Prostate gland (tissue), 2 donors: ENCODE measurements at regions not wholly inside any gene's neighbourhood (a gene's known extent, or its start where the extent isn't known, plus 50 kb on each side); places are given as distances from the start of the nearest gene placed in this dataset.

ENCODE experiments used
- POLR2A ChIP-seq: fragments of 450-650 bp; IDR thresholded peaks from one replicate; pipeline ENCODE4 v1.6.1; 2016; ENCODE audit warnings: antibody characterized with exemption, mild to moderate bottlenecking
- POLR2AphosphoS5 ChIP-seq: sonication (generic); formaldehyde crosslinking; IDR thresholded peaks from one replicate; pipeline ENCODE4 v1.6.1; 2017; ENCODE audit warnings: antibody characterized with exemption
- TF ChIP-seq, protein P1 (sequence below), 4 experiments: fragments of 200-600 bp in 2 of 4; fragments of 450-650 bp in 2 of 4; sonication (generic) in 2 of 4; IDR thresholded peaks; 1 replicate in 3 of 4; 2 replicates in 1 of 4; pipeline ENCODE4 v1.5.1; 2016 to 2019; ENCODE audit warnings: antibody characterized with exemption in 4 of 4, mild to moderate bottlenecking in 2 of 4, moderate library complexity in 2 of 4

DNA sequence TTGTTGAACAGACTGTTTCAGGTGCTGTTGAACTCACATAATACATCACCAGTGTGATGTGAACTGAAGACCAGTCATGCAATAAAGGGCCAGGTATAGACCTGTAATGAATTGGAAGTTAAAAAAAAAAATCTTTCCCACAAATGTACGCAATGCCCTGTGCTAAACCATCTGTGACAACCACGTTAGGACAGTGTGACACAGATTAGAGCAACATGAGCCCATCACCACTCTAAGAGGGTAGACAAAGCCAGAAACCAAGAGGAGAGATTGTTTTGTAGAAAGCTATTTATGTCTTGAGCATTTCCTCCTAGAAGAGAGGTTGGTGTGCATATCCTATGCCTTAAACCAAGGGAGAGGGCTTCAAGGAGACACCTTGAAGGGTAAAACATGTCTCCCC, 77.0 kb upstream of the BEND6 start:
- TF ChIP-seq POLR2AphosphoS5 (no peak), POLR2A (no peak)
- TF ChIP-seq, protein P1, sequence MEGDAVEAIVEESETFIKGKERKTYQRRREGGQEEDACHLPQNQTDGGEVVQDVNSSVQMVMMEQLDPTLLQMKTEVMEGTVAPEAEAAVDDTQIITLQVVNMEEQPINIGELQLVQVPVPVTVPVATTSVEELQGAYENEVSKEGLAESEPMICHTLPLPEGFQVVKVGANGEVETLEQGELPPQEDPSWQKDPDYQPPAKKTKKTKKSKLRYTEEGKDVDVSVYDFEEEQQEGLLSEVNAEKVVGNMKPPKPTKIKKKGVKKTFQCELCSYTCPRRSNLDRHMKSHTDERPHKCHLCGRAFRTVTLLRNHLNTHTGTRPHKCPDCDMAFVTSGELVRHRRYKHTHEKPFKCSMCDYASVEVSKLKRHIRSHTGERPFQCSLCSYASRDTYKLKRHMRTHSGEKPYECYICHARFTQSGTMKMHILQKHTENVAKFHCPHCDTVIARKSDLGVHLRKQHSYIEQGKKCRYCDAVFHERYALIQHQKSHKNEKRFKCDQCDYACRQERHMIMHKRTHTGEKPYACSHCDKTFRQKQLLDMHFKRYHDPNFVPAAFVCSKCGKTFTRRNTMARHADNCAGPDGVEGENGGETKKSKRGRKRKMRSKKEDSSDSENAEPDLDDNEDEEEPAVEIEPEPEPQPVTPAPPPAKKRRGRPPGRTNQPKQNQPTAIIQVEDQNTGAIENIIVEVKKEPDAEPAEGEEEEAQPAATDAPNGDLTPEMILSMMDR (IDR thresholded peaks at IDR 0.05): no peak
